ENCODE measurements at regions not wholly inside any gene's neighbourhood (a gene's known extent, or its start where the extent isn't known, plus 50 kb on each side); places are given as distances from the start of the nearest gene placed in this dataset.

- no peaks in the 10 kb centered on the region for H3K36me3 ChIP-seq (ENCODE audit: insufficient read depth, low read length)
- H3K27ac ChIP-seq (ENCODE audit: low read length), result no peak overlapping the region
- TF ChIP-seq CTCF (IDR thresholded peaks at IDR 0.05; ENCODE audit: poor library complexity, severe bottlenecking), result no peak
- TF ChIP-seq EZH2 (IDR thresholded peaks at IDR 0.05; ENCODE audit: borderline replicate concordance, insufficient read depth, low read length, poor library complexity, severe bottlenecking), result no peak
- TF ChIP-seq REST (IDR thresholded peaks at IDR 0.05; ENCODE audit: borderline replicate concordance), result no peak
- TF ChIP-seq EP300 (conservative IDR thresholded peaks at IDR 0.05; ENCODE audit: poor library complexity, severe bottlenecking), result no peak
- TF ChIP-seq SMC3 (conservative IDR thresholded peaks at IDR 0.05; ENCODE audit: poor library complexity), result no peak
- TF ChIP-seq RAD21 (conservative IDR thresholded peaks at IDR 0.05), result no peak
- no peak for TF ChIP-seq MXI1 (conservative IDR thresholded peaks at IDR 0.05; ENCODE audit: poor library complexity, severe bottlenecking)
- no peak for TF ChIP-seq TAF1 (IDR thresholded peaks at IDR 0.05; ENCODE audit: low read depth)
- no peak for TF ChIP-seq POLR2AphosphoS5 (IDR thresholded peaks at IDR 0.05)
- no peaks in the 10 kb centered on the region for H4K20me1 ChIP-seq (ENCODE audit: insufficient read depth)
- H3K27me3 ChIP-seq (ENCODE audit: insufficient read depth, low read depth, low read length), result no peaks in the 10 kb centered on the region
- H3K9me3 ChIP-seq (ENCODE audit: low read length), result no peaks in the 10 kb centered on the region
- no peak overlapping the region for H3K4me2 ChIP-seq (ENCODE audit: low read length)
- no peak overlapping the region for H2AFZ ChIP-seq (ENCODE audit: low read depth, low read length)
- no peaks in the 10 kb centered on the region for H3K79me2 ChIP-seq (replicated peaks; ENCODE audit: insufficient read depth, low read length)
- H3F3A ChIP-seq (ENCODE audit: insufficient read depth, low read length, poor library complexity, severe bottlenecking), result no peaks in the 10 kb centered on the region
- H3K9ac ChIP-seq (ENCODE audit: low read length), result no peak overlapping the region
- no peaks in the 10 kb centered on the region for H3K9me2 ChIP-seq (ENCODE audit: insufficient read depth, low read length)
- no peak overlapping the region for H3K4me3 ChIP-seq (ENCODE audit: low read length)
These were observed 142.7 kb downstream of the TENT5A start for GRCh38 chr6:81609736-81610135.

- no peaks in the 10 kb centered on the region for H3K9me2 ChIP-seq (ENCODE audit: insufficient read depth, low read length)
- no peaks in the 10 kb centered on the region for H3K36me3 ChIP-seq (ENCODE audit: insufficient read depth, low read length)
- no peaks in the 10 kb centered on the region for H3F3A ChIP-seq (ENCODE audit: insufficient read depth, low read length, poor library complexity, severe bottlenecking)
- H4K20me1 ChIP-seq (ENCODE audit: insufficient read depth), result no peaks in the 10 kb centered on the region
- H3K9me3 ChIP-seq (ENCODE audit: low read length), result no peaks in the 10 kb centered on the region
- H3K27me3 ChIP-seq (ENCODE audit: insufficient read depth, low read depth, low read length), result no peaks in the 10 kb centered on the region
- H3K79me2 ChIP-seq (replicated peaks; ENCODE audit: insufficient read depth, low read length), result no peaks in the 10 kb centered on the region
- no peak overlapping the region for H3K9ac ChIP-seq (ENCODE audit: low read length)
- H3K27ac ChIP-seq (ENCODE audit: low read length), result no peak overlapping the region
- H2AFZ ChIP-seq (ENCODE audit: low read depth, low read length), result no peak overlapping the region
- TF ChIP-seq EZH2 (IDR thresholded peaks at IDR 0.05; ENCODE audit: borderline replicate concordance, insufficient read depth, low read length, poor library complexity, severe bottlenecking) (no peak), SMC3 (conservative IDR thresholded peaks at IDR 0.05; ENCODE audit: poor library complexity) (no peak), CTCF (IDR thresholded peaks at IDR 0.05; ENCODE audit: poor library complexity, severe bottlenecking) (no peak), REST (IDR thresholded peaks at IDR 0.05; ENCODE audit: borderline replicate concordance) (no peak), EP300 (conservative IDR thresholded peaks at IDR 0.05; ENCODE audit: poor library complexity, severe bottlenecking) (no peak), MXI1 (conservative IDR thresholded peaks at IDR 0.05; ENCODE audit: poor library complexity, severe bottlenecking) (no peak), RAD21 (conservative IDR thresholded peaks at IDR 0.05) (no peak), POLR2AphosphoS5 (IDR thresholded peaks at IDR 0.05) (no peak), TAF1 (IDR thresholded peaks at IDR 0.05; ENCODE audit: low read depth) (no peak)
- H3K4me3 ChIP-seq (ENCODE audit: low read length), result no peak overlapping the region
- H3K4me2 ChIP-seq (ENCODE audit: low read length), result no peak overlapping the region
These were observed 143.7 kb downstream of the TENT5A start for GRCh38 chr6:81608776-81609175.
